Hepatocyte (in vitro differentiated cells): ENCODE measurements at regions not wholly inside any gene's neighbourhood (a gene's known extent, or its start where the extent isn't known, plus 50 kb on each side); places are given as distances from the start of the nearest gene placed in this dataset.

Experiments
- DNase-seq: peaks from one replicate; pipeline ENCODE4 v3.0.0-alpha.2; 2016; ENCODE audit warnings: low spot score
- H2AFZ ChIP-seq: fragments of 200-600 bp; sonication (generic); 2 replicates; pipeline ENCODE4 v1.6.0; 2016; ENCODE audit warnings: antibody characterized with exemption, mild to moderate bottlenecking
- H3K27ac ChIP-seq: fragments of 200-600 bp; sonication (generic); 2 replicates; pipeline ENCODE4 v1.5.1; 2016; ENCODE audit warnings: mild to moderate bottlenecking
- H3K27me3 ChIP-seq: fragments of 200-600 bp; sonication (generic); 2 replicates; pipeline ENCODE4 v1.6.1; 2016
- H3K36me3 ChIP-seq: fragments of 200-600 bp; sonication (generic); replicated peaks from 2 replicates; pipeline ENCODE4 v1.5.1; 2016; ENCODE audit warnings: low read depth; ENCODE audit not compliant: insufficient read depth
- H3K4me1 ChIP-seq: fragments of 200-600 bp; sonication (generic); 2 replicates; pipeline ENCODE4 v1.5.1; 2016; ENCODE audit warnings: mild to moderate bottlenecking, moderate library complexity; ENCODE audit not compliant: insufficient read depth
- H3K4me2 ChIP-seq: fragments of 200-600 bp; sonication (generic); 2 replicates; pipeline ENCODE4 v1.6.0; 2016
- H3K4me3 ChIP-seq: fragments of 200-600 bp; sonication (generic); 2 replicates; pipeline ENCODE4 v1.5.1; 2016; ENCODE audit warnings: mild to moderate bottlenecking
- H3K79me2 ChIP-seq: fragments of 200-600 bp; sonication (generic); 2 replicates; pipeline ENCODE4 v1.6.0; 2017; ENCODE audit warnings: mild to moderate bottlenecking
- H3K9me2 ChIP-seq: fragments of 200-600 bp; sonication (generic); replicated peaks from 2 replicates; pipeline ENCODE4 v1.6.0; 2017; ENCODE audit warnings: mild to moderate bottlenecking; ENCODE audit not compliant: insufficient read depth
- H3K9me3 ChIP-seq: fragments of 200-600 bp; sonication (generic); 2 replicates; pipeline ENCODE4 v1.5.1; 2016; ENCODE audit warnings: low read depth, mild to moderate bottlenecking
- H4K20me1 ChIP-seq: fragments of 200-600 bp; sonication (generic); 2 replicates; pipeline ENCODE4 v1.6.0; 2016; ENCODE audit warnings: mild to moderate bottlenecking; ENCODE audit not compliant: insufficient read depth, poor library complexity, severe bottlenecking
- EZH2 ChIP-seq: fragments of 200-600 bp; sonication (generic); IDR thresholded peaks from 2 replicates; pipeline ENCODE4 v1.6.1; 2016; ENCODE audit warnings: antibody characterized with exemption, mild to moderate bottlenecking, borderline replicate concordance
- EZH2phosphoT487 ChIP-seq: fragments of 200-600 bp; sonication (generic); IDR thresholded peaks from one replicate; pipeline ENCODE4 v1.6.1; 2018; ENCODE audit warnings: antibody characterized with exemption, mild to moderate bottlenecking, low read depth, moderate library complexity; ENCODE audit not compliant: unreplicated experiment, severe bottlenecking
- WGBS: methylation state at CpG from one replicate; pipeline ENCODE4 v1.1.6; 2016; ENCODE audit warnings: low lambda C conversion rate; ENCODE audit errors: missing lambda C conversion rate; 5-methylcytosine and 5-hydroxymethylcytosine counted together
- TF ChIP-seq, protein P1 (sequence below): fragments of 200-600 bp; sonication (generic); IDR thresholded peaks from 2 replicates; pipeline ENCODE4 v1.5.1; 2016; ENCODE audit warnings: antibody characterized with exemption, mild to moderate bottlenecking; ENCODE audit not compliant: poor library complexity

- DNase-seq = no peak
- H3K9me3 ChIP-seq = no peaks in the 10 kb centered on the region
- H3K4me2 ChIP-seq = no peak overlapping the region
- TF ChIP-seq EZH2phosphoT487 (no peak), EZH2 (no peak)
- TF ChIP-seq, protein P1, sequence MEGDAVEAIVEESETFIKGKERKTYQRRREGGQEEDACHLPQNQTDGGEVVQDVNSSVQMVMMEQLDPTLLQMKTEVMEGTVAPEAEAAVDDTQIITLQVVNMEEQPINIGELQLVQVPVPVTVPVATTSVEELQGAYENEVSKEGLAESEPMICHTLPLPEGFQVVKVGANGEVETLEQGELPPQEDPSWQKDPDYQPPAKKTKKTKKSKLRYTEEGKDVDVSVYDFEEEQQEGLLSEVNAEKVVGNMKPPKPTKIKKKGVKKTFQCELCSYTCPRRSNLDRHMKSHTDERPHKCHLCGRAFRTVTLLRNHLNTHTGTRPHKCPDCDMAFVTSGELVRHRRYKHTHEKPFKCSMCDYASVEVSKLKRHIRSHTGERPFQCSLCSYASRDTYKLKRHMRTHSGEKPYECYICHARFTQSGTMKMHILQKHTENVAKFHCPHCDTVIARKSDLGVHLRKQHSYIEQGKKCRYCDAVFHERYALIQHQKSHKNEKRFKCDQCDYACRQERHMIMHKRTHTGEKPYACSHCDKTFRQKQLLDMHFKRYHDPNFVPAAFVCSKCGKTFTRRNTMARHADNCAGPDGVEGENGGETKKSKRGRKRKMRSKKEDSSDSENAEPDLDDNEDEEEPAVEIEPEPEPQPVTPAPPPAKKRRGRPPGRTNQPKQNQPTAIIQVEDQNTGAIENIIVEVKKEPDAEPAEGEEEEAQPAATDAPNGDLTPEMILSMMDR = no peak
- no peaks in the 10 kb centered on the region for H3K27me3 ChIP-seq
- no peak overlapping the region for H3K27ac ChIP-seq
- no peaks in the 10 kb centered on the region for H3K9me2 ChIP-seq
- H3K4me3 ChIP-seq = no peak overlapping the region
- H2AFZ ChIP-seq = no peak overlapping the region
- WGBS = 56% methylated on average over 2 of the region's 3 CpGs
- no peaks in the 10 kb centered on the region for H3K36me3 ChIP-seq
- no peaks in the 10 kb centered on the region for H3K79me2 ChIP-seq
- H4K20me1 ChIP-seq = no peaks in the 10 kb centered on the region
- H3K4me1 ChIP-seq = no peaks in the 10 kb centered on the region
Observed at GRCh38 chr12:92324849-92325500, 179.3 kb upstream of the BTG1 start.

DNA sequence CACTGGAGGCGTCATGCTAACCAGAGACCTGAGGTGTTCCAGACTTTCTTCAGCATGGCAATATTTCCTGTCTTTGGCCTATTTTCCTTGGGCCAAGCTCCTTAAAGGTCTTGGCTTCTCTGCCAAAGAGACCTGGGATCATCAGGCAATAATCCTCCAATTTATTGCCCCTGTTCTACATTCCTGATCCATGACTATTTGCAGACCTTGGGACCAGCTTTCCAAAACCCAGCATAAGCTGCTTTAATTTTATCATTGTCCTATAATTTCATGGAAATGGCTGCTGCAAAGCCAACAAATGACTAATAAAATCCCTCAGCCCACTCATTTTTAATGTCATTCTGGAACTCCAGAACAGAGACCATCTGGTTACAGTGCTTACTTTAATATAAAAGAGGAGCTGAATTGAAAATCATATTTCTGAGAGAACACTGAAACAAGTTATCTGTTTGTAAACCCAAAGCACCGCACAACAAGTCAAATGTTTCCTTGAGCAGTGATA, 166.9 kb upstream of the BTG1 start:
- DNase-seq = no peak
- H3K27ac ChIP-seq = peak overlapping the region; percentile 15
- TF ChIP-seq, protein P1 = no peak
- no peak for TF ChIP-seq EZH2phosphoT487
- TF ChIP-seq EZH2 = no peak
- 90% methylated on average over 2 of the region's 2 CpGs for WGBS
- H3K9me2 ChIP-seq = no peaks in the 10 kb centered on the region
- peaks cover 8% of the 10 kb centered on the region for H3K4me1 ChIP-seq
- no peak overlapping the region for H2AFZ ChIP-seq
- no peaks in the 10 kb centered on the region for H3K36me3 ChIP-seq
- H3K4me3 ChIP-seq = no peak overlapping the region
- no peaks in the 10 kb centered on the region for H4K20me1 ChIP-seq
- H3K4me2 ChIP-seq = no peak overlapping the region
- H3K27me3 ChIP-seq = no peaks in the 10 kb centered on the region
- no peaks in the 10 kb centered on the region for H3K9me3 ChIP-seq
- no peaks in the 10 kb centered on the region for H3K79me2 ChIP-seq

DNA sequence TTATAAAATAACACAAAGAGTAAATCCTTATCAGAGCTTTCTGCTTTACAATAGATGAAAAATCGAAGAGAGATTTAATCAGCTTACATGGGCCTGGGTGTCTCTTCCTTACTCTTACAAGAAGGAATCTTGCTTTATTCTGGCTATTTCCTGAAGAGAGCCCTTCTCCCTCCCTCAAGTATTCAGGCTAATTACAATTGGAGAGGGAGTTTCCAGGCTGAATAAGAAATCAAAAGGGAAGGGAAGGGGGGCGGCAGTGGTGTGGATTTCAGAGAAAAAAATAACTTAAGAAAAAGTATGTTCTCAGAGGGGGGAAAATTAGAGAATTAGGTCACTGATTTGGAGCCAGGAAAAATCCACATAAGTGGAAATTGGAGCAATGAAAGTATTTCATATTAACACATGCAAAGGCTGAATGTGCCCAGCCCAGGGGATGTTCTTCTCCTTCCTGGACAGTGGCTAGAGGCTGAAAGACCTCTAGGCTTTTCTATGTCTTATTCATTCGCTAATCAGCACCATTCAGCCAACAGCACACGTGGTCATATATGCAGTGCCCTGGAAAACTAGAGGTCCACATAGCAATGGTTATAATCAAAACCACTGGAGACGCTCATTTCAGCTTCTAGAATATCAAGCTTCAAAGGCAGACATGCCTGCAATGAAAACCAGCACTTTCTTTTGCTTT, 158.9 kb upstream of the BTG1 start:
- 49% methylated on average over 5 of the region's 5 CpGs for WGBS
- Histone ChIP-seq H3K4me2 (no peak overlapping the region), H2AFZ (no peak overlapping the region)

More for the DNA sequence above, 158.9 kb upstream of the BTG1 start:
- H4K20me1 ChIP-seq = no peaks in the 10 kb centered on the region
- H3K36me3 ChIP-seq = no peaks in the 10 kb centered on the region
- no peak overlapping the region for H3K27ac ChIP-seq
- no peaks in the 10 kb centered on the region for H3K4me1 ChIP-seq
- no peaks in the 10 kb centered on the region for H3K79me2 ChIP-seq
- no peaks in the 10 kb centered on the region for H3K9me3 ChIP-seq
- DNase-seq = no peak
- no peaks in the 10 kb centered on the region for H3K9me2 ChIP-seq
- no peak overlapping the region for H3K4me3 ChIP-seq
- no peaks in the 10 kb centered on the region for H3K27me3 ChIP-seq
- TF ChIP-seq, protein P1 = no peak
- TF ChIP-seq EZH2phosphoT487 (no peak), EZH2 (no peak)
